Esophagus muscularis mucosa (tissue), 3 donors: ENCODE measurements at regions not wholly inside any gene's neighbourhood (a gene's known extent, or its start where the extent isn't known, plus 50 kb on each side); places are given as distances from the start of the nearest gene placed in this dataset.

Source experiments
- CTCF ChIP-seq, 3 experiments: fragments of 200-600 bp in 2 of 3; fragments of 450-650 bp in 1 of 3; sonication (generic) in 2 of 3; IDR thresholded peaks; one replicate each; pipeline ENCODE4 v1.5.1; 2017 to 2019; ENCODE audit warnings: antibody characterized with exemption in 3 of 3, mild to moderate bottlenecking in 2 of 3, moderate library complexity in 1 of 3
- POLR2A ChIP-seq: fragments of 450-650 bp; IDR thresholded peaks from one replicate; pipeline ENCODE4 v1.6.1; 2017; ENCODE audit warnings: antibody characterized with exemption, moderate library complexity, mild to moderate bottlenecking, low read depth
- POLR2AphosphoS5 ChIP-seq, 2 donors: sonication (generic); formaldehyde crosslinking; IDR thresholded peaks; one replicate each; pipeline ENCODE4 v1.6.1; 2017; ENCODE audit warnings: antibody characterized with exemption in 2 of 2

- TF ChIP-seq CTCF (IDR thresholded peaks at IDR 0.05) = no peak
- TF ChIP-seq POLR2A = no peak
- TF ChIP-seq POLR2AphosphoS5 (IDR thresholded peaks at IDR 0.05) = no peak
Observed at GRCh38 chr2:176856683-176857082, 355.9 kb upstream of the HNRNPA3 start.
